Renal cortex interstitium (tissue), 11 donors: ENCODE measurements at regions not wholly inside any gene's neighbourhood (a gene's known extent, or its start where the extent isn't known, plus 50 kb on each side); places are given as distances from the start of the nearest gene placed in this dataset.

Source experiments
- DNase-seq, 11 donors: peaks; one replicate each; pipeline ENCODE4 v3.0.0-alpha.2; 2013; ENCODE audit warnings: low read depth in 9 of 11, low spot score in 4 of 11; ENCODE audit errors: extremely low read depth in 1 of 11

DNA sequence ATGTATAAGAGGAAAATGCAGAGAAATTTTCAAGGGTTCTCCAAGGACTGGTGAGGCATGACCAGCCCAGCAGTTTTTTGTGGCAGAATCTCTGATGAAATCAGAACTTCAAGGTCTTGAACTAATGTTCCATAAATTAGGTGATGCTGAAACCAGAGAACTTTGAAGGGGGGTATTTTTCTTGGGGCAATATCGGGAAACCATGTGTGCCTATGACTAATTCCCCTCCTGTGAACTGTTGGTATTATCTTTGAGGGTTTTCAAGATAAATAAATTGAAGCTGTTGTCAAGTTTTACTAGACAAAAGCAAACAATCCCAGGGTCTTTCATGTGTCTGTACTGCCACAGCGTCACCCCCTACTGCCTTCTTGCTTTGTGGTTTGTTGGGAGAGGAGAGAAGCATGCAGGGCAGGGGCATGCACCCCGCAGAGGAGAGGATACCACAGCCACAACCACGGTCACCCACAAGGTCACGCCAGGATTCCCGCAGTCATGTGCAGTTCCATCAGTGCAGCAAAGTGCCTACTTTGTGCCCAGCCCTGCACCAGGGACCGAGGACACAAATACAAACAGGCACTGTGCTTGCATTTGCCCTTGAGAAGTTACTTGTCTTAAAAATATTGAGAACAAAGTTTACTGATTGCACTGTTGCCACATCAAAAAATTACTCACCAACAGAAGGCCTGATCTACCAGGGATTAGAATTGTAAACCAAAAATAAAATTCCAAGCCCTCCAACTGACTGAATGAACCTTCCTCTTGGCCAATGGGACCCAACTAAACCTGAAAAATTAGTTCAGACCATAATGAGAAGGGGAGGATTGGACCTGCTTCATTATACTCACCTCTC, 413.3 kb upstream of the TRIB2 start:
- no peak for DNase-seq

DNA sequence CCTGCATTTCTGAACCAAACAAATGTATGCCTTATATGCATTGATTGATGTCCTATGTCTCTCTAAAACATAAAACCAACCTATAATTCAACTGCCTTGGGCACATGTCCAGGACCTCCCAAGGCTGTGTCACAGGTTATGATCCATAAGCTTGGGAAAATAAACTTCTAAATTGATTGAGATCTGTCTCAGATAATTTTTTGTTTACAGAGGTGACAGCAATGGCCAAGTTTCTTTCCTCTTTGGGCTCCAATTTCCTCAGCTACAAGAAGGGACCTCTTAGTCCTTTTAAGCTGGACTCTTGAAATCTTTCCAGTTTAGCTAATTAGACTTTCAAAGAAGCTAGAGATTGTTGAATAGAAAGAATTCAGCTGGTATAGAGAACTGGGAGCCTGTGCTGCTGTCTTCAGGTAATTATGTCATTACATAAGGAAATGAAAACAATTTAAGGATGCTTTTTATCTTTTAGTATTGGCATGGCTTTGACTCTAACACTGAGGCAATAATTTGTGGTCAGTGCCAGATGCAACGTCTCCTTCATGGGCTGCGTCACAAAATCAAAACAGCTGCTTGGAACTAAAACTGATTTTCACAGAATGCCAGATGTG, 412.1 kb upstream of the TRIB2 start:
- no peak for DNase-seq

DNA sequence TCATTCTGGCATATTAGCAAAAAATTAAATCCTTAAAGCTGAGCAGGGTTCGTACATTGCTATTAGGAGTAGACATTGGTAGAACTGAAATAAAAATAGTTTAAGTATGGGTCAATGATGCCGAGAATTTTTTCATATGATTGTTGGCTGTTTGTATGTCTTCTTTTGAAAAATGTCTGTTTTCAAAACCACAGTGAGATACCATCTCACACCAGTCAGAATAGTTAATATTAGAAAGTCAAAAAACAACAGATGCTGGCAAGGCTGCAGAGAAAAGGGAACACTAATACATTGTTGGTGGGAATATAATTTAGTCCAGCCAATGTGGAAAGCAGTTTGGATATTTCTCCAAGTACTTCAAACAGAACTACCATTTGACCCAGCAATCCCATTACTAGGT, 410.8 kb upstream of the TRIB2 start:
- DNase-seq = no peak

DNA sequence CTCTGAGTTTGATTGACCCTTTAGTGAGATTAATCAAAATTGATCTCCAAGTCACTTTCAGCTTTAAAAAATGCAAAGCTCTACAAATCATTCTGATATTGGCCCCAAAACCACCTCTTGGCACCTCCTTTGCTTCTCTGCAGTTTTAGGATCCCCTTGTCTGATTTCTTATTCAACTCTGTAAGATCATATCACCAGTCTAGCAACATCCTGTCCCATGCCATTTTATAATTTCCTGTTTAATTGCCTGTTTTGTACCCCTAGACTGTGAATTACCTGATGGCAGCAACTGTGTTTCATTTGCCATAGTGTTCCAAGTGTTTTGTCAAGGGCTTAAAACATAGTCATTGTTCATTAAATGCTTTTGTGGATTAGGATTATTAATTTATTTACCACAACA, 406.3 kb upstream of the TRIB2 start:
- DNase-seq = no peak

DNA sequence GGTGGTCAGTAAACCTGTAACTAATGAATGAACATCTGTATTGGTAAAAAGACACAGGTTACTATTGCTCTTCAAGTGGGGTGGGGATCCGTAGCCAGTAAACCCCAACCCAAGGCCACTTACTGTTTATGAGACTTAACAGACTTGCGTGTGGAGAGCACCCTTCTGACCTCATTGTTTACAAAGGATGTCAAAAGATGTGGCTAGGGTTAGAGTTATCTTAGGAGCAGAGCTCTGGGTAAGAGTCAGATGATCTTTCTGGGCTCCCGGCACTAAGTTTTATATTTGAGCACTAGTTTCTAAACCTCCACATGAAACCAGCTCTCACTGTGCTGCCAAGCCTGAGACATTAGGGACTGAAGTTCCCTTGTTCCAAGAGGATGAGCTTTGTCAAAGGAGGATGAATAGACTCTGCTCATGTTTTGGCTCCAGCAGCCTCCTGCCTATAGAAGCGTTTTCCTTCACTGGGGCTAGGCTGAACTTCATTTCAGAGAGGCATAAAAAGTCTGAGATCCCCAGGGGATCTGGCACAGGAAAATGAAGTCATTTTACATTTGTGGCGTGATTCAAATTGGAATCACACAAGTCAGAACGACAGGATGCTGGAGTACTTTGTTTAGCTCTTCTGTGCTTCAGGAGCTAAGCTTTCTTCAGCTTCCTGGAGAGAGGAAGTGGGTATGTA, 403.1 kb upstream of the TRIB2 start:
- DNase-seq = no peak

DNA sequence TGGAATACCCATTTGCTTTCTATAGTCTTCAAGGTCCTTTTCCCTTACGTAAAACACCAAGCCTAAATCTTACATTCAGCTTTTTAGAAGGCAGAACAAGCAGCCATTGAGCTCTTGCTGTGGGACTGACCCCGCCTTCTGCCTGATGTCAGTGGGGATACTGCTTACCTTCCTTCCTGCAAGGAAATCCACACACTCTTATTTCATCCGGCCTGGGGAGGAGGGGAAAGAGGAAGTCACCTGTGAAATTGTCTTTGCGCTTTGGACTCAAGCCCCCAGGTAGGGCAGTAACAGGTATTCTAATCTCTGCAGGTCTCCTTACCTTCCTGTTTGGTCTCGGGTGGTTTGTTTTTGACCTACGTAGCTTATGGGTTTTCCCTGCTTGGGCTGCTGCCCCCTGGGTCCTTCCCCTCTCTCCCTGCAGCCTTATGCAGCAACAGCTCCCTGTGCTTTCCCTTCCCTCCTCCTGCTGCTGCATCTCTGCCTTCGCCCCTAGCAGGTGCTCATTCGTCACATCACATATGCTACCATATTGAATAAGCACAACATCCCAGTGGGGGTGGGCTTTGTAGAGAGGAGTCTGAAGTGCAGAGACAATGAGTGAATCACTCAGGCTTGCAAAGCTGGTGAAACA, 402.5 kb upstream of the TRIB2 start:
- DNase-seq = no peak

DNA sequence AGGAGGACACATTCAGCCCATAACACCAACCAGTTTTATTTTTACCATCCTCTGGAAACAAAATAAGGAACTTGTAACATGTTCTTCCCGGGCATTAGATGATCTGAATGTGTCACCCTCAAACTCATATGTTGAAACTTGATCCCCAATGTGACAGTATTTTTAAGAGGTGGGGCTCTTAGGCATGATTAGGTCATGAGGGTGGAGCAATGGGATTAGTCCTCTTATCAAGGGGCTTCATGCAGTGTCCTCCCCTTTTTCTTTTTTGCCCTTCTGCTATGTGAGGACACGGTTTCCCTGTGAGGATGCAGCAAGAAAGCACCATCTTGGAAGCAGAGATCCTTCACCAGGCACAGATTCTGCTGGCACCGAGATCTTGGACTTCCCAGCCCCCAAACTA, 401.5 kb upstream of the TRIB2 start:
- no peak for DNase-seq

DNA sequence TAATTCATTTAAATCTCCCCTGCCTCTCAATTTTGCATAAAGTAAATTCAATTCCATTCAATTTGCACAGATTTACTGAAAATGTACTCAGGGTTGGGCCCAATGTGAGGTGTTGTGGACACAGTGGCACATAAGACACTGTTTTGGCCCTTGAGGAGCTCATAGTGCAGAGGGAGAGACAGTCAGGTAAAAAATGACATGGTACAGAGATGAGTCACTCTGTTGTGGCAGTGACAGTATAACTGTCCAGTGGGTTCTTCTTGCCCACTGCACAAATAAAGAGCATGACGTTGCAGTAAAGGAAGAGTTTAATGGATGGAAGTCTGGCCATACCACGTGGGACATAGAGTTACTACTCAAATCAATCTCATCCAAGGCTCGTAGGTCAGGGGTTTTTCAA, 400.3 kb upstream of the TRIB2 start:
- no peak for DNase-seq

DNA sequence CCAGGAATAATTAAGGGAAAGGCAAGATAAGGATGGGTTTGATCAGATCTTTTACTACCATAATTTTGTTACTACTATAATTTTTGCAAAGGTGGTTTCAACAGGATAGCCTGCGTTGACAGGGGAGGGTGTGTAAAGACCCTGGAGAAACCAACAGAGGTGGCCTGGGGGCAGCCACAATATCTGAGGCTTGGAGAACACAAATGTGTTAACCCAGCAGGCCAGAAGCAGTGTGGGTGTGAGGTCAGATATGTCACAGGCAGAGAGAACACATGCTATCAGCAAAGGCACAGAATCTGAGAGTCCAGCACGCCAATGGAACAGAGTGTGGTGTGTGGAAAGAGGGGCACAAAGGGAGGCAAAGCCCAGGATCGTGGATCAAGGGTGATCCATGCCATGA, 399.4 kb upstream of the TRIB2 start:
- DNase-seq = no peak

DNA sequence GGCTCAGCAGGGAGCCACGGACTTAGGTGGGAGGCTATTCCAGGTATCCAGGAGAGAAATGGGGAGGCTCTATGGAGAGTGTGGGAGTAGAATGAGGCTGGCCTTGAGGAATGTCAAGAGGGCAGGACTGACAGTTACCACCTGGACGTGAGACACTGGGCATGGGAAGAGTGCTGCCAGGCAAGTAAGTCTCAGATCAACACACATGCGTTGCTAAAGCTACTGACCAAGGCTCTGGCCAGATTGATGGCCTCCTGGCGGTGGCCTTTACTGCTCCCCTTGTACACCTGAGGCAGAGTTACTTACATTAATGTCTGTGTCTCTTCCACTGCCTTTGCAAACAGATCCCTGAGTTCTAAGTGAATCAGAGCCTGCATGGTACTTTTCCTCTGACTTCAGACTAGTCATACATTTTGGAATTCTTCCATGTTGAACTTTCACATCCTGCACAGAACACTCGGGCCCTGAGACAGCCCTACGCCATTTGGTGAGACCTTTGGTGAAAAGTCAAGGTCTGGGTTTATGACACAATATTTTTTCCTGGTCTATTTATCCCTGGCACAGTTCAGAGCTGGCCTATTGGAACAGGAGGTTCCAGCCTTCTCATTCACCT, 398.8 kb upstream of the TRIB2 start:
- no peak for DNase-seq

DNA sequence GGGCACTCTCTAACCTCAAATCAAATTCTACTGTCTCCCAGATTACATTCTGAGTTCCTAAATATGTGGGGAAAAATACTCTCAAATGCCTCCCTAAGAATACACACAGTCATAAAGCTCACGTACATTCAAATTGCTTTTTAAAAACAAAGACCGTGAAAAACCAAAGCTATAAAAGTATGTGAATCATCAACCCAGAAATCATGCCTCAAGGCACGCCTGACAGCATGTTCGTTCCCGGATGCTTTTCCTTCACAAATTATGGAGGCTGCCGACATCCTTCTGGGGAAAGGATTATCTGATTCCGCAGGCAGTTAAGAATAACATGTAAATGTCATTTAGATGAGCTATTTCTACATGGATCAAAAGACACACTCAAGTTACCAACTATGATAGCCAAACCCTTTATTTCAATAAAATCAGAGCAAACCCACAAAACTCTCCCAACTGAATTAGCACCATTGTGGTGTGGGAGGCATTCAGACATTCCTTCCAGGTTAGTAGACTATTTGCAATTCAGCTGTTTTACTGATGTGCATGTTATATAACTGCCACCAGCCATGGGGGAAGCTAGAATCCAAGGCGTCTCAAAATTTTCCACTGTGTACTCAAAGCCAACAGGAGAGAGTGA, 398.2 kb upstream of the TRIB2 start:
- DNase-seq = no peak

DNA sequence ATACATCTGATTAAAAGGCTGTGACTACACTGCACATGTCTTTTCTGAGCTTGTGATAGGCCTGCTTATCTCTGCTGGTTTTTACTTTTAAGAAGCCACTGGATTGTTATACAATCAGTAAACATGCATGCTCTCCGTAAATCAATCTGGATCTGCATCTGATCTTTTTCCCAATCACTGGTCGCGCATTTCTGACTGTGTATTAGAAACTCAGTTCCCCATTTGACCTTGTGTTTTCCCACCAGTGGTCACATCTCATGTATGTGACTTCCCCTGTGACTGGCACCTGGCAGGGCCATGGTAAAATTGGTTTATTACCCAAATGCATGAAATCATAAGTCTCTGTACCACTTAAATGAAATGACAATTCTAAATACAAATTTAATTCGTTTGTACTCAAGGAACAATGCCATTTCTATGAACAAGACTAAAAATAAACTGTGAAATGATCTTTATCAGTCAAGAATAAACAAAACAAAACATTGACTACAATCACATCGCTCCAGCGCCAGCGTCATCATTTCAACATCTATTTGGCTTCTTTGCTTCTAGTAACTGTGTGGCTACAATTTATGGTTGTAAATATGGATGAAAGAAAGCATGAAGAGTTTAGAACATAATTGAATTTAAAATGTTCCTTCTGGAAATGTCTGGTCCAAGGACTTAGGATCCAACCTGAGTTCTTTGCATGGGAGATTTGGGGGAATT, 396.6 kb upstream of the TRIB2 start:
- no peak for DNase-seq

DNA sequence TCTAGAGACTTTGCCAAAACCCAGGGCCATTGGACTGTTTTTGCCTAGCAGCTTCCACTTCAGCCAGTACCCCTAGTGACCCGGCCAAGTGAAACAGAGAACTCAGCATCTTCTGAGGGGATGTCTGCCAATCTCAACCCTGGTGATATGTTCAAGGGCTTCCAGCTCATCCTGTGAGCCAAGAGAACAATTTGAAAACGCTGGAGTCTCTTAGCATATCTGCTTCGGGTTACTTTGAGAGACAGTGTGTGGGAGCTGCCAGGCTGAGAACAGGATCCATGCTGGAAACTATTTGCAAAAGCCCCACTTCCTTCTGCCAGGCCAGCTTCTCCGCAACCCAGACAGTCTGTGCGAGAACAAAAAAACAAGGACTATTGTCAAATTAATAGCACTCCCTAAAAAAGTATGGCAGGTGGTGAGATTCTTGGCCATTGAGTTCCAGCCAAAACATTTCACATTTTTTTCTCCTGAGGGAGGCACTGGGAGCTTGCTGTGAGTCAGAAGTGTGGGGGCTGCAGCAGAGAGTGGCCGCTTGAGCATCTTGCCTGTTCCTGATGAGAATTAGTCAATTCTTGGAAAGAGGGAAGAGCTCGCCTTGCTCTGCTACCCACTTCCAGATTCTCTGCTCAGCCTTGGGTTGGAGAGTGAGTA, 395.6 kb upstream of the TRIB2 start:
- DNase-seq = no peak

DNA sequence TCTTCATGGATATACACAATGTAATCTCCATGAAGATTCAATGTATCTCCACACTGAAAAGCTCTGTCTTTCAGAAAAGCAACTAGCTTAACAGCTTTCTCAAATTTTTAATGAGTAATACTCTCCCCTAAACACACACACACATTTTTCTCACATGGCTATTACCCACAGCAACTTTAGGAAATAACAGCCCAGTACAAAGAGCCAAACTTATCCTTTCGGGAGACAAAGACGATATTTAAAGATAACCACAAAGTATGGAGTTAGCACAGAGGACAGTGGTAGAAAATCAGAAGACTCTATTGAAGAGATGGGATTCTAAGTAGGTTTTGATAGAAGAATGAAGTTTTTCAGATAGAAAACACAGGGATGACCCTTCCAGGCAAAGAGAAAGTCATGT, 394.9 kb upstream of the TRIB2 start:
- no peak for DNase-seq

DNA sequence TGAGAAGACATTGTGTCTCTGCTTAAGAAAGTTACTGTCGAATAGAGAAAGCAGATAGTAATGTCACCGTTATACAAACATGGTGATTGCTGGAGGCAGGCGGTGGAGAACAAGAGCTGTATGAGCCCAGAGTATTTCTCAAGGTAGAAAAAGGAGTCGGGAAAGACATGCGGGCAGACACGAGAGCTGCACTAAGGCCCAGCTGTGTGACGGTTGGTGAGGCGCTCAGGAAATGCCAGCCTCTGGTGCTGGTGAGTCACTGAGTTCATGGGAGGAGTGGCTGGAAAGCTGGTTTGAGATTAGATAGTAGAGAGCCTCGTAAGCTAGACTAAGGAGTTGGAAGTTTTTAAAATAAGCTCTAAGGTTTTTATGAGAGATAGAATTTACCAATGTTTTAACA, 390.9 kb upstream of the TRIB2 start:
- no peak for DNase-seq

DNA sequence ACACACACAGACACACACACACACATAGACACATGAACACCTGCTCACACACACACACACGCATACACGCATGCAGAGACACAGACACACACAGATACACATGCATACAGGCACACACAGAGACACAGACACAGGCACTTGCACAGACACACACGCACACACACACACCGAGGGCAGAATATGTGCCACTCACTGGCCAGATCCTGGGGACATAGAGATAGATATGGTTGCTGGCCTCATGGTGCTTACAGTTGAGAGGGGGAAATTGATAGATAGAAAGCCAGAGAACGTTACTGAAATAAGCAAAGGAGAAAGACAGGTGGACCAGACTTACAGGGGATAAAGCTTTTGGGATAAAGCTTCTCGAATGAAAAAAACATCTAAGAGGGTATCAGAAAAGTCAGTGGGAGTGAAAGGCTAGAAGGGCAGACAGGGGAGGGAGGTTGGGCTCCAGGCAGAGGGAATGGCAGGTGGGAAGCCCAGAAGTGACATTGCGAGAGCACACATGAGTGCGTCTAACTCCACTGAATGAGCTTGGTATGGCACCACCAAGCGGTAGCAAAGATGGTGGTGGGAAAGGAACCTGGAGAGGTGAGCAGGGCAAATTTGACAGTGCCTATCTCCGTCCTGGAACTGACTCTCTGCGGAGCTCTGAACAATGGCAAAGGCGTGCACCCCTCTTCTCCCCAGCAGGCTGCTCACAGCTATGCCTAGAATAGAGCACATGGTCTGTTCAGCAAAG, 390.1 kb upstream of the TRIB2 start:
- DNase-seq = no peak

DNA sequence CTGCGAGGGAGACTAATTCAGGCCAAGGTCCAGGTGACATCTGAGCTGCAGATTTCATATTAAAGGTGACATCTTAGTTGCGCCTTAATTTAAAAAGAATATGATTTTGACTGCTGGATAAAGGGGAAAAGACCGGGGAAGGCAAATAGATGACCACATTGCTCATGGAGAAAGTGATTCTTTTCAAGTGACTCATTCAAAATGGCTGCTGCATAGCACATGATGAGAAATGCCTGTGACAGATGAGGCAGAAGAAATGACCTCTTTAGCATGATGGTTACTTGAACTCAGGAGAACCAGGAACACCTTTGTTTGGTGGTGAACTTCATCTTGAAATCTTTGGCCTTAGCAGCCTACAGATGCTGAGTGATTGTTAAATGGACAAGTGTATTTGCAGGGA, 385.8 kb upstream of the TRIB2 start:
- DNase-seq = no peak
